Ishikawa (cell line): ENCODE measurements at regions not wholly inside any gene's neighbourhood (a gene's known extent, or its start where the extent isn't known, plus 50 kb on each side); places are given as distances from the start of the nearest gene placed in this dataset.

Source experiments
- CEBPB ChIP-seq: IDR thresholded peaks from 2 replicates; pipeline ENCODE4 v1.6.1; 2012
- CREB1 ChIP-seq: IDR thresholded peaks from 2 replicates; pipeline ENCODE4 v1.6.1; 2012; ENCODE audit warnings: low read depth
- EGR1 ChIP-seq: IDR thresholded peaks from 2 replicates; pipeline ENCODE4 v1.6.1; 2012
- EP300 ChIP-seq: IDR thresholded peaks from 2 replicates; pipeline ENCODE4 v1.6.1; 2012; ENCODE audit warnings: borderline replicate concordance
- MAX ChIP-seq: IDR thresholded peaks from 2 replicates; pipeline ENCODE4 v1.6.1; 2012
- NFIC ChIP-seq: IDR thresholded peaks from 2 replicates; pipeline ENCODE4 v1.6.1; 2012
- RAD21 ChIP-seq: IDR thresholded peaks from 2 replicates; pipeline ENCODE4 v1.6.1; 2012; ENCODE audit warnings: low read depth
- REST ChIP-seq: IDR thresholded peaks from 2 replicates; pipeline ENCODE4 v1.6.1; 2012; ENCODE audit warnings: low read depth, mild to moderate bottlenecking
- TAF1 ChIP-seq: IDR thresholded peaks from 2 replicates; pipeline ENCODE4 v1.6.1; 2012; ENCODE audit warnings: low read depth, mild to moderate bottlenecking
- TCF12 ChIP-seq: IDR thresholded peaks from 2 replicates; pipeline ENCODE4 v1.6.1; 2012; ENCODE audit warnings: low read depth
- TEAD4 ChIP-seq: IDR thresholded peaks from 2 replicates; pipeline ENCODE4 v1.6.1; 2012
- YY1 ChIP-seq: IDR thresholded peaks from 2 replicates; pipeline ENCODE4 v1.6.1; 2012; ENCODE audit warnings: low read depth
- ZBTB7A ChIP-seq: IDR thresholded peaks from 2 replicates; pipeline ENCODE4 v1.6.1; 2012; ENCODE audit warnings: low read depth
- TF ChIP-seq, protein P1 (sequence below): IDR thresholded peaks from 2 replicates; pipeline ENCODE4 v1.6.1; 2012

DNA sequence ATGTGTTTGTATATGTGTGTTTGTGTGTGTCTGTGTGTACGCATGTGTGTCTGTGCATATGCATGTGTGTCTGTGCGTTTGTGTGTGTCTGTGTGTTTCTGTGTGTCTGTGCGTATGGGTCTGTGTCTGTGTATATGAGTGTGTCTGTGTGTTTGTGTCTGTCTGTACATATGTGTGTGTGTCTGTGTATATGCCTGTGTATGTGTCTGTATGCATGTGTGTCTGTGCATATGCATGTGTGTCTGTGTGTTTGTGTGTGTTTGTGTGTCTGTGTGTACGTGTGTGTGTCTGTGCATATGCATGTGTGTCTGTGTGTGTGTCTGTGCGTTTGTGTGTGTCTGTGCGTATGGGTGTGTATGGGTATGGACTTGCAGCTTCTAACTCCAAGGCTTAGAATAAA, 174.0 kb upstream of the NOX3 start:
- TF ChIP-seq TEAD4 (no peak), EGR1 (no peak), EP300 (no peak), YY1 (no peak), MAX (no peak), RAD21 (no peak), TAF1 (no peak), REST (no peak), ZBTB7A (no peak), CEBPB (no peak), TCF12 (no peak), CREB1 (no peak), NFIC (no peak)
- TF ChIP-seq, protein P1, sequence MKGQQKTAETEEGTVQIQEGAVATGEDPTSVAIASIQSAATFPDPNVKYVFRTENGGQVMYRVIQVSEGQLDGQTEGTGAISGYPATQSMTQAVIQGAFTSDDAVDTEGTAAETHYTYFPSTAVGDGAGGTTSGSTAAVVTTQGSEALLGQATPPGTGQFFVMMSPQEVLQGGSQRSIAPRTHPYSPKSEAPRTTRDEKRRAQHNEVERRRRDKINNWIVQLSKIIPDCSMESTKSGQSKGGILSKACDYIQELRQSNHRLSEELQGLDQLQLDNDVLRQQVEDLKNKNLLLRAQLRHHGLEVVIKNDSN, result no peak
